Stomach (tissue), 4 donors: ENCODE measurements at regions not wholly inside any gene's neighbourhood (a gene's known extent, or its start where the extent isn't known, plus 50 kb on each side); places are given as distances from the start of the nearest gene placed in this dataset.

Experiments used
- CTCF ChIP-seq, 7 experiments: fragments of 450-650 bp in 4 of 7; fragments of 200-600 bp in 3 of 7; sonication (generic) in 3 of 7; IDR thresholded peaks; one replicate each; pipeline ENCODE4 v1.5.1; 2016 to 2019; ENCODE audit warnings: antibody characterized with exemption in 7 of 7, control low read depth in 2 of 7, mild to moderate bottlenecking in 1 of 7
- EP300 ChIP-seq: sonication (generic); formaldehyde crosslinking; IDR thresholded peaks from one replicate; pipeline ENCODE4 v1.6.1; 2017; ENCODE audit warnings: antibody characterized with exemption
- POLR2A ChIP-seq, 4 donors: fragments of 450-650 bp; IDR thresholded peaks; one replicate each; pipeline ENCODE4 v1.6.1; 2016; ENCODE audit warnings: antibody characterized with exemption in 4 of 4, control low read depth in 2 of 4, mild to moderate bottlenecking in 1 of 4, moderate library complexity in 1 of 4
- POLR2AphosphoS5 ChIP-seq, 3 donors: sonication (generic); formaldehyde crosslinking; IDR thresholded peaks; one replicate each; pipeline ENCODE4 v1.6.1; 2016; ENCODE audit warnings: antibody characterized with exemption in 3 of 3

GRCh38 chr21:15443740-15444117 lies 286.1 kb upstream of the USP25 start:
- no peak for TF ChIP-seq CTCF (IDR thresholded peaks at IDR 0.05)
- TF ChIP-seq POLR2A (IDR thresholded peaks at IDR 0.05), result no peak
- no peak for TF ChIP-seq EP300
- TF ChIP-seq POLR2AphosphoS5 (IDR thresholded peaks at IDR 0.05), result no peak
